ENCODE measurements at regions not wholly inside any gene's neighbourhood (a gene's known extent, or its start where the extent isn't known, plus 50 kb on each side); places are given as distances from the start of the nearest gene placed in this dataset.

GRCh38 chr20:22652681-22653588 is 68.6 kb upstream of the FOXA2 start:
- no peak for DNase-seq (ENCODE audit: low read depth)

- DNase-seq (ENCODE audit: low read depth) = no peak
These were observed 69.6 kb upstream of the FOXA2 start for GRCh38 chr20:22653658-22654642.

- no peak for DNase-seq (ENCODE audit: low read depth)
These were observed 79.2 kb upstream of the FOXA2 start for GRCh38 chr20:22663528-22664025.

- DNase-seq (ENCODE audit: low read depth) = no peak
These were observed 82.8 kb upstream of the FOXA2 start for GRCh38 chr20:22667198-22667597.

GRCh38 chr20:22672191-22672590 is 87.8 kb upstream of the FOXA2 start:
- DNase-seq (ENCODE audit: low read depth) = no peak

- no peak for DNase-seq (ENCODE audit: low read depth)
These were observed 89.1 kb upstream of the FOXA2 start for GRCh38 chr20:22673467-22673866.

- DNase-seq (ENCODE audit: low read depth) = no peak
These were observed 91.0 kb upstream of the FOXA2 start for GRCh38 chr20:22675341-22675740.

- DNase-seq (ENCODE audit: low read depth) = no peak
These were observed 94.3 kb upstream of the FOXA2 start for GRCh38 chr20:22678678-22679077.

- no peak for DNase-seq (ENCODE audit: low read depth)
These were observed 94.8 kb upstream of the FOXA2 start for GRCh38 chr20:22679197-22679596.

- DNase-seq (ENCODE audit: low read depth) = no peak
These were observed 95.8 kb upstream of the FOXA2 start for GRCh38 chr20:22680031-22680740.

- DNase-seq (ENCODE audit: low read depth) = no peak
These were observed 97.3 kb upstream of the FOXA2 start for GRCh38 chr20:22681591-22682248.

- DNase-seq (ENCODE audit: low read depth) = no peak
These were observed 98.0 kb upstream of the FOXA2 start for GRCh38 chr20:22682381-22682780.

GRCh38 chr20:22684072-22684762 is 99.8 kb upstream of the FOXA2 start:
- peak; percentile 75 for DNase-seq (ENCODE audit: low read depth)

- no peak for DNase-seq (ENCODE audit: low read depth)
These were observed 100.5 kb upstream of the FOXA2 start for GRCh38 chr20:22684763-22685443.

- DNase-seq (ENCODE audit: low read depth) = peak; percentile 78
These were observed 101.7 kb upstream of the FOXA2 start for GRCh38 chr20:22686097-22686496.

GRCh38 chr20:22687676-22688349 is 103.4 kb upstream of the FOXA2 start:
- no peak for DNase-seq (ENCODE audit: low read depth)

- no peak for DNase-seq (ENCODE audit: low read depth)
These were observed 104.1 kb upstream of the FOXA2 start for GRCh38 chr20:22688485-22688884.

GRCh38 chr20:22689266-22689665 is 104.9 kb upstream of the FOXA2 start:
- DNase-seq (ENCODE audit: low read depth) = no peak

GRCh38 chr20:22690000-22690399 is 105.6 kb upstream of the FOXA2 start:
- no peak for DNase-seq (ENCODE audit: low read depth)

All from EH (cell line).